HG02870 (cell line): ENCODE measurements at regions not wholly inside any gene's neighbourhood (a gene's known extent, or its start where the extent isn't known, plus 50 kb on each side); places are given as distances from the start of the nearest gene placed in this dataset.

Experiments used
- ATAC-seq: cut with Tn5 transposase; IDR thresholded peaks from one replicate; pipeline ENCODE4 v1.9.1; 2021; ENCODE audit warnings: mild to moderate bottlenecking, moderate library complexity; ENCODE audit not compliant: unreplicated experiment

GRCh38 chr14:81829447-81829846, 295.8 kb upstream of the SEL1L start:
- ATAC-seq, result no peak

GRCh38 chr14:81831128-81831820, 297.6 kb upstream of the SEL1L start:
- ATAC-seq, result no peak

- no peak for ATAC-seq
These were observed 300.7 kb upstream of the SEL1L start for GRCh38 chr14:81834308-81834707.

GRCh38 chr14:81837304-81837703, 303.7 kb upstream of the SEL1L start:
- no peak for ATAC-seq

GRCh38 chr14:81839056-81839455, 305.4 kb upstream of the SEL1L start:
- no peak for ATAC-seq

GRCh38 chr14:81841346-81841745, 307.7 kb upstream of the SEL1L start:
- no peak for ATAC-seq

GRCh38 chr14:81849714-81850113, 316.1 kb upstream of the SEL1L start:
- no peak for ATAC-seq

GRCh38 chr14:81855007-81855406, 321.4 kb upstream of the SEL1L start:
- ATAC-seq, result no peak

GRCh38 chr14:81859046-81859445, 325.4 kb upstream of the SEL1L start:
- no peak for ATAC-seq

- ATAC-seq, result no peak
These were observed 334.5 kb upstream of the SEL1L start for GRCh38 chr14:81868172-81868571.

GRCh38 chr14:81871706-81872105, 338.1 kb upstream of the SEL1L start:
- ATAC-seq, result no peak

GRCh38 chr14:81884382-81884781, 350.7 kb upstream of the SEL1L start:
- ATAC-seq, result no peak

- ATAC-seq, result no peak
These were observed 352.9 kb upstream of the SEL1L start for GRCh38 chr14:81886588-81886987.

GRCh38 chr14:81889529-81889928, 355.9 kb upstream of the SEL1L start:
- no peak for ATAC-seq

- no peak for ATAC-seq
These were observed 356.4 kb upstream of the SEL1L start for GRCh38 chr14:81890020-81890419.

- no peak for ATAC-seq
These were observed 369.8 kb upstream of the SEL1L start for GRCh38 chr14:81903477-81903876.

- no peak for ATAC-seq
These were observed 393.4 kb upstream of the SEL1L start for GRCh38 chr14:81927070-81927469.

- no peak for ATAC-seq
These were observed 398.2 kb upstream of the SEL1L start for GRCh38 chr14:81931828-81932227.

- ATAC-seq, result no peak
These were observed 402.7 kb upstream of the SEL1L start for GRCh38 chr14:81936348-81936747.

GRCh38 chr14:81936902-81937301, 403.2 kb upstream of the SEL1L start:
- ATAC-seq, result no peak

GRCh38 chr14:81938341-81938740, 404.7 kb upstream of the SEL1L start:
- ATAC-seq, result no peak

- ATAC-seq, result no peak
These were observed 407.0 kb upstream of the SEL1L start for GRCh38 chr14:81940651-81941050.

- ATAC-seq, result no peak
These were observed 408.4 kb upstream of the SEL1L start for GRCh38 chr14:81942071-81942470.
